HFF-Myc (cell line): ENCODE measurements at regions not wholly inside any gene's neighbourhood (a gene's known extent, or its start where the extent isn't known, plus 50 kb on each side); places are given as distances from the start of the nearest gene placed in this dataset.

Experiments used
- DNase-seq: peaks from one replicate; pipeline ENCODE4 v3.0.0-alpha.2; 2011; ENCODE audit warnings: low read depth; ENCODE audit errors: extremely low read depth
- H3K4me3 ChIP-seq: replicated peaks from 2 replicates; pipeline ENCODE4 v1.5.1; 2011; ENCODE audit warnings: low read depth, mild to moderate bottlenecking, control low read depth, low read length
- TF ChIP-seq, protein P1 (sequence below): IDR thresholded peaks from 2 replicates; pipeline ENCODE4 v1.5.1; 2012; ENCODE audit warnings: mild to moderate bottlenecking, low read depth, low read length, control low read depth; ENCODE audit errors: missing control alignments

GRCh38 chr5:84628918-84629317, 244.2 kb upstream of the EDIL3 start:
- H3K4me3 ChIP-seq: no peak overlapping the region
- TF ChIP-seq, protein P1, sequence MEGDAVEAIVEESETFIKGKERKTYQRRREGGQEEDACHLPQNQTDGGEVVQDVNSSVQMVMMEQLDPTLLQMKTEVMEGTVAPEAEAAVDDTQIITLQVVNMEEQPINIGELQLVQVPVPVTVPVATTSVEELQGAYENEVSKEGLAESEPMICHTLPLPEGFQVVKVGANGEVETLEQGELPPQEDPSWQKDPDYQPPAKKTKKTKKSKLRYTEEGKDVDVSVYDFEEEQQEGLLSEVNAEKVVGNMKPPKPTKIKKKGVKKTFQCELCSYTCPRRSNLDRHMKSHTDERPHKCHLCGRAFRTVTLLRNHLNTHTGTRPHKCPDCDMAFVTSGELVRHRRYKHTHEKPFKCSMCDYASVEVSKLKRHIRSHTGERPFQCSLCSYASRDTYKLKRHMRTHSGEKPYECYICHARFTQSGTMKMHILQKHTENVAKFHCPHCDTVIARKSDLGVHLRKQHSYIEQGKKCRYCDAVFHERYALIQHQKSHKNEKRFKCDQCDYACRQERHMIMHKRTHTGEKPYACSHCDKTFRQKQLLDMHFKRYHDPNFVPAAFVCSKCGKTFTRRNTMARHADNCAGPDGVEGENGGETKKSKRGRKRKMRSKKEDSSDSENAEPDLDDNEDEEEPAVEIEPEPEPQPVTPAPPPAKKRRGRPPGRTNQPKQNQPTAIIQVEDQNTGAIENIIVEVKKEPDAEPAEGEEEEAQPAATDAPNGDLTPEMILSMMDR: no peak
- no peak for DNase-seq

DNA sequence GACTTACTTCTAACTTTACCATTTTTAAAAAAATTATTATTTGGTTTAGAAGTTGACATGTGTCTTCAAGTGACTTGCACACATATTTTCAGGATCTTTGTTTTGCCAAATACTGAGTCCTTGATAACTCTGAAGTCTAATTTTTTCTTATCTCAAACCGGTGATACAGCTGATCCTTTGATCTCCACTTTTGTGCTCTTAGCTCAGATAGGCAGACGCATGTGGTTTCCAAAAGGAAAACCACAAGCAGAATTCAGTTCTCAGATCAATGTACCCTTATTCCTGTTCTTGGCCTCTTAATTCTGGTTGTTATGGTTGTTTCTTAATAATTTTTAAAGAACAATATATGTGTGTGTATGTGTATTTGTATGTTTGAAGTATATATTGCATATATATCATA, 238.3 kb upstream of the EDIL3 start:
- TF ChIP-seq, protein P1: no peak
- DNase-seq: no peak
- H3K4me3 ChIP-seq: no peak overlapping the region

GRCh38 chr5:84622461-84622860, 237.8 kb upstream of the EDIL3 start:
- no peak for DNase-seq
- TF ChIP-seq, protein P1: no peak
- no peak overlapping the region for H3K4me3 ChIP-seq

DNA sequence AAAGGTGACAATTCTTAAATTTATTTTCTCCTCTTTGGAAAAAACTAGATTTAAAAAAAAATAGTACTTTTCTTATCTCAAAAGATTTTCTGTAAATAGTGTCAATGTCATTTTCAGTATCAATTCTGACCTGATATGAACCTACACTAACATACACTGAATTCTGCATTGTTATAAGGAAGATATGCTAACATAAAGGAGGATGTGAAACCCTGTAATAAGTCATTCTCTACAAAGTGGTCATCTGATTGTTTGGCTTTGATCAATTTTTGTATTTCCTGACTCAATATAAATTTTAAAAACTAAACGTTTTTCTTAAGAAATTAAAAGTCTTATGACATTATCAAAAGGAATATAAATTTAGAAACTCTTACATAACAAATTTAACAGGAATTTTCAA, 233.6 kb upstream of the EDIL3 start:
- TF ChIP-seq, protein P1: no peak
- H3K4me3 ChIP-seq: no peak overlapping the region
- DNase-seq: no peak

DNA sequence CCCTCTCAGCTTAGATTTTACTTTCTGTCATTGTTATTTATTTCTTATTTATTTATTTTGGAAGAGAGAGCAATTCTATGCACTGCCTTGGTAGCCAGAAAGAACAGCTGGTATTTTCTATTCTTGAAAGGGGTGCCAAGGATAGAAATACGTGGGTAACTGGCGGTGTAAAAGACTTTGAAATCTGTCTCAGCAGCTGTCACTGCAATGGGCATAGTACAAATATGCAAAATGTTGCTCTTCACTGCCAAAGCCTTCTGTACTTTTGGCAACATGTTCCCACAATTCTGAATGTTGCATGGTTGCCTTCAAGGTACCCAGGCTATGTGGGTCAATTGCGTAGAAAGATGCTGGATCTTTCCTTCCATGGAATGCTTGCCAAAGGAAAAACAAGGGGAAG, 230.2 kb upstream of the EDIL3 start:
- no peak for DNase-seq
- TF ChIP-seq, protein P1: no peak
- no peak overlapping the region for H3K4me3 ChIP-seq

DNA sequence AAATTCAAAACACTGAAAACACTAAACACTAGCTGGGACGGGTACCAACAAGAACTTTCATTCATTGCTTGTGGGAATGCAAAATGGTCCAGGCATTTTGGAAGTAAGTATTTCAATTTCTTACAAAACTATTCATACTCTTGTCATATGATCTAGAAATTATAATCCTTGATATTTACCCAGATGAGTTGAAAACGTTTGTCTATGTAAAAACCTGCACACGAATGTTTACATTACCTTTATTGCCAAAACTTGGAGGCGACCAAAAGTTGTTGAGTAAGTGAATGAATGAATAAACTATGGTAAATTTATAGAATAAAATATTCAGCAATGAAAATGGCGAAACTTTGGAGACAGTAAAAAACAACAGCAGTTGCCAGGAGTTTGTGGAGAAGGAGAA, 222.1 kb upstream of the EDIL3 start:
- TF ChIP-seq, protein P1: no peak
- no peak for DNase-seq
- H3K4me3 ChIP-seq: no peak overlapping the region

- no peak overlapping the region for H3K4me3 ChIP-seq
- TF ChIP-seq, protein P1: no peak
- DNase-seq: no peak
Observed at GRCh38 chr5:84605241-84605640, 220.6 kb upstream of the EDIL3 start.
